ENCODE measurements at regions not wholly inside any gene's neighbourhood (a gene's known extent, or its start where the extent isn't known, plus 50 kb on each side); places are given as distances from the start of the nearest gene placed in this dataset.
"Not testable (repeated sequence)": the region's sequence is repeated elsewhere in the genome, so short reads cannot be mapped to it uniquely, and the experiment has no call there.

DNA sequence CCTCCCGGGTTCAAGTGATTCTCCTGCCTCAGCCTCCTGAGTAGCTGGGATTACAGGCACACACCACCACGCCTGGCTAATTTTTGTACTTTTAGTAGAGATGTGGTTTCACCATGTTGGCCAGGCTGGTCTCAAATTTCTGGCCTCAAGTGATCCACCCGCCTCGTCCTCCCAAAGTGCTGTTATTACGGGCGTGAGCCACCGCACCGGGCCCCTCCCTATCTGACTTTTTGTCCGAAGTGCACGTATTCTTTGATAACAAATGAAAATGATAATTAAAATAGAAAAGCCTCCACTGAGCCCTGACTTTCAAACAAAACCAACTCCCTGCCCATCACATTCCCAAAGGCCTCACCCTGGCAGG is 278.6 kb downstream of the TTC6 start:
- TF ChIP-seq FOXK2 (IDR thresholded peaks at IDR 0.05); SP1 (IDR thresholded peaks at IDR 0.05); BHLHE40 (IDR thresholded peaks at IDR 0.05; ENCODE audit: borderline replicate concordance); NFRKB (IDR thresholded peaks at IDR 0.05); FOXM1 (IDR thresholded peaks at IDR 0.05; ENCODE audit: borderline replicate concordance); ZNF384 (IDR thresholded peaks at IDR 0.05); ELF4 (IDR thresholded peaks at IDR 0.05); FOXA1 (IDR thresholded peaks at IDR 0.05); HDGF (IDR thresholded peaks at IDR 0.05; ENCODE audit: borderline replicate concordance); L3MBTL2 (conservative IDR thresholded peaks at IDR 0.05): not testable (repeated sequence)

Data from HEK293T (cell line).